Right lobe of liver (tissue), 6 donors: ENCODE measurements at regions not wholly inside any gene's neighbourhood (a gene's known extent, or its start where the extent isn't known, plus 50 kb on each side); places are given as distances from the start of the nearest gene placed in this dataset.

ENCODE experiments used
- ATAC-seq, 4 donors: fragments of 200-7000 bp; cut with Tn5 transposase; one replicate each; pipeline ENCODE4 v1.9.1; 2020; ENCODE audit warnings: mild to moderate bottlenecking in 4 of 4, moderate library complexity in 4 of 4
- DNase-seq, 3 donors: peaks; one replicate each; pipeline ENCODE4 v3.0.0-alpha.2; 2020
- H3K27ac ChIP-seq, 3 donors: fragments of 200-600 bp; one replicate each; pipeline ENCODE4 v1.8.0; 2022
- H3K27me3 ChIP-seq, 2 donors: fragments of 200-600 bp; one replicate each; pipeline ENCODE4 v1.8.0; 2022
- H3K36me3 ChIP-seq, 4 donors: fragments of 200-600 bp; sonication (generic) in 1 of 4; one replicate each; pipeline versions ENCODE4 v1.5.1 to v1.8.0; 2017 to 2022; ENCODE audit warnings: control low read depth in 1 of 4
- H3K4me1 ChIP-seq, 4 donors: fragments of 200-600 bp; sonication (generic) in 1 of 4; one replicate each; pipeline versions ENCODE4 v1.5.1 to v1.8.0; 2017 to 2022; ENCODE audit warnings: control low read depth in 1 of 4
- H3K4me3 ChIP-seq, 3 donors: fragments of 200-600 bp; one replicate each; pipeline ENCODE4 v1.8.0; 2022
- H3K9me3 ChIP-seq, 4 donors: fragments of 200-600 bp; sonication (generic) in 1 of 4; one replicate each; pipeline versions ENCODE4 v1.5.1 to v1.8.0; 2017 to 2022; ENCODE audit warnings: control low read depth in 1 of 4
- CTCF ChIP-seq, 4 donors: fragments of 200-600 bp in 3 of 4; fragments of 450-650 bp in 1 of 4; IDR thresholded peaks; one replicate each; pipeline versions ENCODE4 v1.5.1 to v1.8.0; 2016 to 2022; ENCODE audit warnings: antibody characterized with exemption in 4 of 4, mild to moderate bottlenecking in 2 of 4
- POLR2A ChIP-seq: fragments of 450-650 bp; IDR thresholded peaks from one replicate; pipeline ENCODE4 v1.6.1; 2017; ENCODE audit warnings: antibody characterized with exemption, mild to moderate bottlenecking
- WGBS: methylation state at CpG from one replicate; pipeline ENCODE4 v1.1.6; 2018; ENCODE audit warnings: low coverage, low lambda C conversion rate; ENCODE audit not compliant: insufficient coverage; ENCODE audit errors: missing lambda C conversion rate; 5-methylcytosine and 5-hydroxymethylcytosine counted together
- intact Hi-C, 2 donors: fragments of 100-400 bp; cut with DNase I; formaldehyde crosslinking; loops; one replicate each; pipeline versions ENCODE4 v1.11.2 to v1.14.1; 2022
- donor health status: DM: no; HTN: yes; CAD: no.
- donor health status: DM: no; HTN: no; CAD: no.
- donor health status: DM: no; HTN: no; CAD: no.
- donor health status: DM: no; HTN: yes; CAD: no.
- donor health status: DM: no; HTN: yes; CAD: no.

DNA sequence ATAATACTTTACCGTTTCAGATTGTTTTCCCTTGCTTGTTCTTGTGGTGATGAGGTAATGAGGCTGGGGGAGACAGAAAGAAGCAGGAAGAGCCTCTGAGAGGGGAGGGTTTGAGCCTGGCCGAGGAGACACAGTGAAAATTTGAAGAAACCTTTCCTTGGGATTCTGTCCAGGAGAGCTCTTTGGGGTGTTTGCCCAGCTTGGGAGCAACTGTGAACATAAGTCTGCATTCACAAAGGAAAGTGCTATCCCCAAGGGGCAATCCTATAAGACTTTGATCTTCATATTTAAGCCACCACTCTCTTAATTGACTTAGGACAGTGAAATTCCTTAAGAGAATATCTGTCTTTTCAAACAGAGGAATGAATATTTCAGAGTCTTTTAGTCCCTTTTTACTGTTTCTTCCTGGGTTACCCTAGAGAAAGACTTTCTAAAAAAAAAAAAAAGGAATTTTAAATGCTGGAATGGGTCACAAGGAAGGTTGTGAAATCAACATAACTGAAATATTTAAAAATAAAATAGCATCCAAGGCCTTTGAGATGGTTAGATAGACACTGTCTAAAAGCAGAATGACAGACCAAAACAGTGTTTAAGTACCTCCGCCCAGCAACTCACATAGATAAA is 52.5 kb upstream of the STAM2 start:
- Histone ChIP-seq H3K4me3 (no peak overlapping the region), H3K36me3 (no peaks in the 10 kb centered on the region), H3K27ac (no peak overlapping the region), H3K27me3 (no peaks in the 10 kb centered on the region), H3K4me1 (peaks cover 0 to 7% (median 1%) of the 10 kb centered on the region in 4 donors), H3K9me3 (no peaks in the 10 kb centered on the region)
- 79% methylated on average over 3 of the region's 3 CpGs for WGBS
- intact Hi-C loops = no loop called here
- no peak for ATAC-seq
- TF ChIP-seq CTCF (IDR thresholded peaks at IDR 0.05) (no peak), POLR2A (no peak)
- no peak for DNase-seq

GRCh38 chr2:152231446-152231845 is 55.9 kb upstream of the STAM2 start:
- Histone ChIP-seq H3K27ac (no peak overlapping the region), H3K9me3 (no peaks in the 10 kb centered on the region), H3K27me3 (no peaks in the 10 kb centered on the region), H3K4me1 (no peaks in the 10 kb centered on the region), H3K36me3 (no peaks in the 10 kb centered on the region), H3K4me3 (no peak overlapping the region)
- DNase-seq (no peak), ATAC-seq (no peak)
- TF ChIP-seq POLR2A = no peak
- no peak for TF ChIP-seq CTCF (IDR thresholded peaks at IDR 0.05)
- intact Hi-C loops = no loop called here

GRCh38 chr2:152234277-152234676 is 58.7 kb upstream of the STAM2 start:
- no peaks in the 10 kb centered on the region for H3K9me3 ChIP-seq
- no peaks in the 10 kb centered on the region for H3K4me1 ChIP-seq
- H3K27ac ChIP-seq = no peak overlapping the region
- H3K36me3 ChIP-seq = no peaks in the 10 kb centered on the region
- TF ChIP-seq CTCF (IDR thresholded peaks at IDR 0.05) (no peak), POLR2A (no peak)
- no peaks in the 10 kb centered on the region for H3K27me3 ChIP-seq
- ATAC-seq (no peak), DNase-seq (no peak)
- intact Hi-C loops = no loop called here
- no peak overlapping the region for H3K4me3 ChIP-seq

DNA sequence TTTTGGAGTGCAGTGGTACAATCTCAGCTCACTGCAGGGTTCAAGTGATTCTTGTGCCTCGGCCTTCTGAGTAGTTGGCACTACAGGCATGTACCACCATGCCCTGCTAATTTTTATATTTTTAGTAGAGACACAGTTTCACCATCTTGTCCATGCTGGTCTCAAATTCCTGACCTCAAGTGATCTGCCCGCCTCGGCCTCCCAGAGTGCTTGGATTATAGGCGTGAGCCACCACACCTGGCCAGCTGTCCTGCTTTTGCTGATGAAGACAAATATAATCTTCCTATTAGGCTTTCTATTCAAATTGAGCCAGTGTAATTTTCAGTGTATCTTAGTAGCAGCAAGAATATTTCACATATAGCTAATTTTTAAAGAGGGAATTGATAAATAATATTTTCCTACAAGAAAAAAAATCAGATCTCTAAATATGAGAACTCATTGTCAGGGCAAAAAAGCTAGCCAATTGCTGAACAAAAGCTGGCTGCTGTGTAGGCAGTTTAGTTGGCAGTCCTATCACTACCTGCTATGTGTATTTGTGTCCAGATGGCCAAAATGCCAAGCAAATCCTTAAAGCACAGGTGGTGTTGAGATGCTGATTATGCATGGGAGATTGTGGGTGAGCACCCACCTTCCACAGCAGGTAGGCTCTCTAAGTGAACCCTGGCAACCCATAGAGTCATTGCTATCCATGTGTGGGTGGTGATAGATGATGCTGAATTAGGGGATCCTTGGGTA is 60.8 kb upstream of the STAM2 start:
- no peaks in the 10 kb centered on the region for H3K9me3 ChIP-seq
- DNase-seq = no peak
- WGBS = 77% methylated on average over 4 of the region's 4 CpGs
- H3K4me1 ChIP-seq = no peaks in the 10 kb centered on the region
- no peak overlapping the region for H3K4me3 ChIP-seq
- H3K36me3 ChIP-seq = no peaks in the 10 kb centered on the region
- no peak for TF ChIP-seq CTCF (IDR thresholded peaks at IDR 0.05)
- no peaks in the 10 kb centered on the region for H3K27me3 ChIP-seq
- H3K27ac ChIP-seq = no peak overlapping the region
- intact Hi-C loops = no loop called here
- no peak for ATAC-seq
